HG02870 (cell line): ENCODE measurements at regions not wholly inside any gene's neighbourhood (a gene's known extent, or its start where the extent isn't known, plus 50 kb on each side); places are given as distances from the start of the nearest gene placed in this dataset.

Experiments used
- ATAC-seq: cut with Tn5 transposase; IDR thresholded peaks from one replicate; pipeline ENCODE4 v1.9.1; 2021; ENCODE audit warnings: mild to moderate bottlenecking, moderate library complexity; ENCODE audit not compliant: unreplicated experiment

- ATAC-seq = no peak
Observed at GRCh38 chr19:31164791-31165251, 184.4 kb downstream of the TSHZ3 start.

- no peak for ATAC-seq
Observed at GRCh38 chr19:31160336-31160926, 188.8 kb downstream of the TSHZ3 start.

DNA sequence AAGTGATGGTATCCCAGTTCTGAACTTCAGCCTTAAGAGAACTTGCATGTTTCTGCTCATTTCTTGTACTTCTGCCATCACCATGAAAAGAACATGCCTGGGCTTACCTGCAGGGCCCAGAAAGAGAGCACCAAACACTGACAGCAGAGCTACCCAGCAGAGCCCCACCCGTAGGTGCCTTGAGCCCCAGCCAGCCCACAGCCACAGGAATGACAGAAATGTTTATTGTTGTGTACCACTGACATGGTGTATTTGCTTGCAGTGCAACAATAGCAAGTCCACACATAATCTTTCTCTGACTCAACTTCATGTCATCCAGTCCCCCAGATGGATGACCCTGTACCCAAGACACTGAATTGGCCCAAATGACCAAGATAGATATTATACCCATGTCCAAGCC, 195.2 kb downstream of the TSHZ3 start:
- ATAC-seq = no peak

- no peak for ATAC-seq
Observed at GRCh38 chr19:31152906-31153305, 196.3 kb downstream of the TSHZ3 start.

DNA sequence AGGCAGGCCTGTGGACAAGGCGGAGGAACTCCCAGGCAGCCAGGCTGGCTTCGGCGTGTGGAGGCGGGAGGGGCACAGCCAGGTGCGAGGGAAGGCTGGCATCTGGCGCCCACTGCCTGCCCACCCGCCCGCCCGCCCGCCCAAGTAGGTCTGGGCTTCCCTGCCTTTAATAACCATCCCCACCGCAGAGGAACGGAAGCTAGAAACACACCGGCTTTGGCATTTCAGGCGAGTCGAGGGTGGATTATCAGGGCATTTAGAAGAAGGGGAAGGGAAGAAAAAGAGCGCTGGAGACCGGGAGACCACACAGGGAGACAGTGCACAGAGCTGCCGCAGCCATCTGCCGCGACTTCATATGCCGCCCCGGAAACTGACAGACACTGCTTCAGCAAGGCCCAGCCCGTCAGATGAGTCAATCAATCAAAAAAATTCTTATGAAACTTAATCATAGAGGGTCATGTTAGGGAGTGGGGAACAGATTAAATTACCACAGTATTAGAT, 199.7 kb downstream of the TSHZ3 start:
- ATAC-seq = no peak

DNA sequence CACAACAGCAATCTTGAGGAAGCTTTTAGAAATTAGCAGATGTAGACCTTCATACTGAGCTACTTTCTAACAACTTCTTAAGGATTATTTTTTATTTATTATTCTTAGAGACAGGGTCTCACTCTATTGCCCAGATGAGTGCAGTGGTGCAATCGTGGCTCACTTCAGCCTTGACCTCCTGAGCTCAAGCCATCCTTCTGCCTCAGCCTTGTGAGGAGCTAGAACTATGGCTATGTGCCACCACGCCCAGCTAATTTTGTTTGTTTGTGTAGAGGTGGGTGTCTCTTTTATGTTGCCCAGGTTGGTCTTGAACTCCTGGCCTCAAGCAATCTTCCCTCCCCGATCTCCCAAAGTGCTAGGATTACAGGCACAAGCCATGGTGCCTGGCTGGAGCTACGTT, 200.6 kb downstream of the TSHZ3 start:
- no peak for ATAC-seq

GRCh38 chr19:31147234-31147633, 202.0 kb downstream of the TSHZ3 start:
- ATAC-seq = no peak

GRCh38 chr19:31146546-31147183, 202.6 kb downstream of the TSHZ3 start:
- ATAC-seq = no peak

GRCh38 chr19:31146015-31146414, 203.2 kb downstream of the TSHZ3 start:
- ATAC-seq = no peak

GRCh38 chr19:31145007-31145406, 204.2 kb downstream of the TSHZ3 start:
- ATAC-seq = no peak

- ATAC-seq = no peak
Observed at GRCh38 chr19:31144075-31144870, 205.0 kb downstream of the TSHZ3 start.

GRCh38 chr19:31141301-31141700, 207.9 kb downstream of the TSHZ3 start:
- no peak for ATAC-seq

DNA sequence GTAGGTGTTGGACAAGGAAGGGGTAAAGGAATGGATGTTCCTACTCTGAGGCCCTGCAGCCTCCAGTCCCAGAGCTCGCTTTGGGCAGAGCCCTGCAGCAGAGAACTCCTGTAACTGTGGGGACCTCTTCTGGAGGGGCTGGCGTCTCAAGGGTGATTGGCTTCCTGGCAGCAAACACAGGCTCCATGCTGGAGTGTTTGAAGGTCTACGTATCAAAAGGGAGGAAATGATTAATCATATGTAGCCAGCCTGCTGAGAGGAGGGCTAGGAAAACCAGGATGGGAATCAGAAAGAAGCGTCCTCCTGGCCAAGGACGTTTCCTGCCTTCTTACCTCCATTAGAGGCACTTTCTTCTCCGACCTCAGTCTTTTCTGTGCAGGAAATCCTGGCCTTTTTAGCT, 208.5 kb downstream of the TSHZ3 start:
- ATAC-seq = no peak

GRCh38 chr19:31139871-31140505, 209.2 kb downstream of the TSHZ3 start:
- no peak for ATAC-seq

DNA sequence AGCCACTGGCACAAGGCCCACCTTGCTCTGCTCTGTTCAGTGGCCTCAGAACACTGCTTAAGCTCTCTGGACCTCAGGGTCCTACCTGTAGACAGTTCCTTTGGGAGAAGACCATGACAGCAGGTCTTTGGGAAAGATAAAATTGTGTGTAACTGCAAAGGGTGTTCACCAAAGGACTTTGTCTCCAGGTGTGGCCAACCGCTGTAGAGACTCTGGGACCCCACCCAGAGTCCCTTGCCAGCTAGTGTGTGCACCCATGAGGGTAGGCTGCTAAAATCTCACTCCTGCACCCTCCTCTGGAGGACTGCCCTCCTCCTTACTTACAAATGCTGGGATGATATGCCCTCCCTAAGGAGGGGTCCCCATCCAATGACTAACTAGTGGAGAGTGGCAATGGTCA, 211.2 kb downstream of the TSHZ3 start:
- ATAC-seq = no peak

DNA sequence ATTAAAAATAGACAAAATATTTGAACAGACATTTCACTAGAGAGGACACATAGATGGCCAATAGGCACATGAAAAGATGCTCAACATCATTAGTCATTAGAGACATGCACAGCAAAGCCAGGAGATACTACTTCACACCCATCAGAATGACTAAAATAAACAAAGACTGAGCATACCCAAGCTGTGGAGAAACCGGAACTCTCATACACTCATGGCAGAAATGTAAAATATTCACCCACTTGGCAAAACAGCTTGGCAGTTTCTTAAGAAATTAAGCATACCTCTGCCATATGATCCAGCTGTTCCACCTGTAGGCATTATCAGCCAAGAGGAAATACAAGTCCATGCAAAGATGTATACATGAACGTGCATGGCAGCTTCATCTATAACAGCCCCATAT, 213.4 kb downstream of the TSHZ3 start:
- ATAC-seq = no peak

- ATAC-seq = no peak
Observed at GRCh38 chr19:31132753-31133110, 216.5 kb downstream of the TSHZ3 start.

- ATAC-seq = no peak
Observed at GRCh38 chr19:31128291-31128690, 220.9 kb downstream of the TSHZ3 start.

GRCh38 chr19:31127134-31127967, 221.9 kb downstream of the TSHZ3 start:
- no peak for ATAC-seq

- ATAC-seq = no peak
Observed at GRCh38 chr19:31126236-31126635, 223.0 kb downstream of the TSHZ3 start.

DNA sequence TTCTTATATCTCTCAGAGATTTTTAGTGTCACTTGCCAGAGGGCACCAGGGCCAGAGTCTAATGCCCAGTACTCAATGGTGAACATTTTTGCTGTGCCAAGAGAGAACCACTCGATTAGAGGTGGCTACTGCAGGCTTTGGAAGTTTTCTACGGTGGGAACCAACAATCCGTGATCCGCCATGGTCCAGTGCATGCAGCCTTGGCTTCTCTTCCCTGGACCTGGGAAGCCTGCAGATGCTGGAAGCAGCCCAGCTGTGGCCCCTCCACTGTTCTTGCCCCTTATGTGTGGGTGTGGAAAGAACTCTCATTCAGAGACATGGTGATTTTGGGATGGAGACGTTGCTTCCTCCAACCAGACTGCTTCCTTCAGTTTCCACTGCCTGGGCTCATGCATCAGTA, 224.2 kb downstream of the TSHZ3 start:
- ATAC-seq = no peak
